Stimulated activated CD8-positive, alpha-beta memory T cell treated with anti-CD3 and anti-CD28 coated beads, Interleukin-12 subunit alpha, Interleukin-12 subunit beta, amount 100 ng/mL, for 24 hours (primary cell): ENCODE measurements at regions not wholly inside any gene's neighbourhood (a gene's known extent, or its start where the extent isn't known, plus 50 kb on each side); places are given as distances from the start of the nearest gene placed in this dataset.

Experiments used
- DNase-seq: peaks from one replicate; pipeline ENCODE4 v3.0.0-alpha.2; 2020; ENCODE audit errors: extremely low read depth

- no peak for DNase-seq
These were observed 887.1 kb upstream of the GHITM start for GRCh38 chr10:83252169-83252568.

- no peak for DNase-seq
These were observed 886.7 kb upstream of the GHITM start for GRCh38 chr10:83252596-83252995.

- DNase-seq, result no peak
These were observed 886.2 kb upstream of the GHITM start for GRCh38 chr10:83253011-83253671.

DNA sequence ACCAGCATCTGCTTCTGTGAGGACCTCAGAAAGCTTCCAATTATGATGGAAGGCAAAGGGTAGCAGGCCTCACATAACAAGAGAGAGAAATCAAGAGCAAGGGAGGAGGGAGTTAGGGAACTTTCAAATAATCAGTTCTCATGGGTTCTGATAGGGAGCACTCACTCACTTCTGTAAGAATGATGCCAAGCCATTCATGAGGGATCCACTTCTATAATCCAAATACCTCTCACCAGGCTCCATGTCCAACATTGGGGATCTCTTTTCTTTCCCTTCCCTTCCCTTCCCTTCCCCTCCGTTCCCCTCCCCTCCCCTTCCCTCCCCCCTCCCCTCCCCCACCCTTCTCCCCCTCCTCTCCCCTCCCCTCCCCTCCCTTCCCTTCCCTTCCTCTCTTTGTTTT, 884.6 kb upstream of the GHITM start:
- no peak for DNase-seq

DNA sequence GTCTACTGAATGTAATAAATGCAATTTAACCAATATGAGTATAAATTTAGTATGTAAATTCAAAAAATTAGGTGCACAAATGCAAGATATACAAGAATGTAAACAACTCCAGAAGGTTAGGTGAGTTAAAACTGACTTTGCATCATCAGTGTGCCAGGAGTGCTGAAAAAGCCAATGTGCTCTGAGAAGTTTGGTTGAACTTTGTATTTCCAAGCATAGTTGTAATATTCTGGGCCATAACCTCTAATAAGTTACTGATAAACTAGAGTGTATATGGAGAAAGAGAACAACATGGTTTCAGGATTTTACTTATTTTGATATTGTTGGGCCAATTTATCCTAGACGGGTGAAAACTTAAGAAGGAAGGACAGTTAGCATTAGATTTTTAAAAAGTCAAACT, 876.9 kb upstream of the GHITM start:
- no peak for DNase-seq

GRCh38 chr10:83272666-83273434, 866.5 kb upstream of the GHITM start:
- DNase-seq, result no peak

- no peak for DNase-seq
These were observed 865.2 kb upstream of the GHITM start for GRCh38 chr10:83274088-83274487.

GRCh38 chr10:83276971-83277370, 862.3 kb upstream of the GHITM start:
- no peak for DNase-seq

DNA sequence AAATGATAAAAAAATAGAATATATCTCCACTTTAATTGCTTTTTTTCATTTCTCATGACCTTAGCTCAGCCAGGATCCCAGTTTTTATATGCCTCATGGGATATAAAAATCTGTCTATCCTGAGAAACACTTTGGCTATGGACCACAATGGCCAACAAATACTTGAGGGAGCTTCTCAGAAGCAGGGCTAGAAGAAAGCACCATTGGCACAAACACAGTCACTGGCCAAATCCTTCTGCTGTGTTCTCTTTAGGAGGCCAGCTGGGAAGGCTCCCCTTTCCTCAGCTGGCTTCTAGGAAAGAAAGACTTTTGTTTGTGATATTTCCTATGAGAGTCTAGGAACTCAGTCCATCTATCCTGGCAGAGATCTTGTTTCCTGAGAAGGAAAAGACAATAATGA, 856.2 kb upstream of the GHITM start:
- DNase-seq, result no peak

- DNase-seq, result no peak
These were observed 851.9 kb upstream of the GHITM start for GRCh38 chr10:83287374-83287773.

DNA sequence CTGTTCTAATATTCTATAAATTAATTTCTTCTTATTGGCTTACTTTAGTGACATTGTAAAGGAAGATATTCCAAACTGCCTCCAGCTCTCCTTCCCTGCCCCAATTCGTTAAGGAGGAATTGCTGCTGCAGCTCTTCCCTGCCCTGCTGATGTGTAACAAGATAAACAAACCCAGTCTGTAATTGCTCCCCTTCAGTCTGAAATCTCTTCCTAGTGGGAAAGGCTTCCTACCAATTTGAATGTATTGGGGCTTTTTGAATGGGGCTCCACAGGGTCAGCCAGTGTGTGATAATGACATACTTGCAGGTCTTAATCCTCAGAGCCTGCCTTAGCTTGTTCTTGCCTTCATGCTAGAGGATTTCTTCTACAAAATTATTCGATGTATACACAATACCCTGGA, 849.9 kb upstream of the GHITM start:
- no peak for DNase-seq

DNA sequence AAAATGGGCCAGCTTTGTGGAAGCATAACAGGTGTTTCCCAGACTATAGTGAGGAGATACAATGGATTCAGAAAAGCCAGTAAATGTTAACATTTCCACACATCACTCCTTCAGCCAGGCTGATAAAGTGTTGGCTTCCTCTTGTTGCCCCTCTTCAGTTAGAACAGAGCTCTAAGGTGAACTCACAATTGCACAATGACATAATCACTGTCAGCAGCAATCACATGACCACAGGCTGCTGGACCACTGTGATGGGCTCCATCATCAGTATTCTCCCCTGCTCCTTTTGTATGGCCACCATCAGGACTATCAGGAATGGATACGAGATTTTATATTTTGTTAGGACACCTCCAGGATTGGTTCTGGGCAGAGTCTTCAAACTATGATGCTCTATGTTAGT, 849.4 kb upstream of the GHITM start:
- no peak for DNase-seq

DNA sequence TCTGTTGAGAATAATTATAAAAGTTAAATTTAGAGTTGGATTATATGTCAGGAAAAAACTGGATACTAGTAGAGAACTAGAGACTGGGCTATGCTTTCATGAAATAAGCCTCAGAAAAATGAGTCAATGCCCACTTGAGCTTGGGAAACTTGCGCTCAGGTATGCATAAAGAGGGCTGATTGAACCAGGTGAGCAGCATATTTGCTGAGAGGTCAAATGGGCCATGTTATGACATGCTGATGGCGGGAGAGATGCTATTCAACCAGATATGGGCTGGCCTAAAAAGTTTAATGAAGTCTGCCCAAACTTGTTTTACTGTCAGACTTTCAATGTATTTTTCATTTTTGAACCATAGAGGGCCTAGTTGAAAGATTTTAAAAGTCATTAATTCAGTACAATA, 837.6 kb upstream of the GHITM start:
- no peak for DNase-seq

DNA sequence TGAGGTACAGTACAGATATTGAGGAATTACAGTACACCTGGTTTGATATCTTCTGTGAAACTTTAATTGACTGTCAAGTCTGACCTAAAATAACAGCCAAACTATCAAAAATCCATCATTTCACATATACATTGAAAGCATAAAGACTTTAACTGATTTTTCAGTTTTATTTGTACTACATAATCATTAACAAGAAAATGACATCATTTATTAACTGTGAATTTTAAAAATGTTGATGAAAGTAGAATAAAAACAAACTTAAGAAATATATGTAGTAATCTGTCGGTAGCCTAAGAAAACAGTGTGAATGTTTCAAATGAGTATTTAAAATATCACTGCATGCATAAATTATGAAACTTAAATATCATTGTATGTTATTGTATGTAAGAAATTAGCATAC, 836.7 kb upstream of the GHITM start:
- DNase-seq, result no peak

- no peak for DNase-seq
These were observed 828.6 kb upstream of the GHITM start for GRCh38 chr10:83310688-83311087.

GRCh38 chr10:83312570-83312969, 826.7 kb upstream of the GHITM start:
- no peak for DNase-seq

DNA sequence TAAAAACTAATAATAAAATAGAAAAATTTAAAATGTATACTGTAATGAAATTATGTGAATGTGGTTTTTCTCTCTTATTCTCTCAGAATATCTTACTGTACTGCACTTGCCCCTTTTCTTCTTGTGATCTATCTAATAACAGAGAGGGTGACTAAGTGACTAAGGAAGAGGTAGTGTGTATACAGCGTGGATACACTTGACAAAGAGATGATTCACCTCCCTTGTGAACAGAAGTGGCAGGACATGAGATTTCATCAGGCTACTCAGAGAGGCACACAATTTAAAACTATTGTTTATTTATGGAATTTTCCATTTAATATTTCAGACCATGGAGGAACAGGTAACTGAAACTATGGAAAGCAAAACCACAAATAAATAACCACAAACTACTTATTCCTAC, 806.6 kb upstream of the GHITM start:
- DNase-seq, result no peak

GRCh38 chr10:83333566-83333965, 805.7 kb upstream of the GHITM start:
- no peak for DNase-seq

- DNase-seq, result no peak
These were observed 795.6 kb upstream of the GHITM start for GRCh38 chr10:83343676-83344075.

GRCh38 chr10:83346266-83346910, 792.9 kb upstream of the GHITM start:
- no peak for DNase-seq

- no peak for DNase-seq
These were observed 786.7 kb upstream of the GHITM start for GRCh38 chr10:83352588-83352987.

DNA sequence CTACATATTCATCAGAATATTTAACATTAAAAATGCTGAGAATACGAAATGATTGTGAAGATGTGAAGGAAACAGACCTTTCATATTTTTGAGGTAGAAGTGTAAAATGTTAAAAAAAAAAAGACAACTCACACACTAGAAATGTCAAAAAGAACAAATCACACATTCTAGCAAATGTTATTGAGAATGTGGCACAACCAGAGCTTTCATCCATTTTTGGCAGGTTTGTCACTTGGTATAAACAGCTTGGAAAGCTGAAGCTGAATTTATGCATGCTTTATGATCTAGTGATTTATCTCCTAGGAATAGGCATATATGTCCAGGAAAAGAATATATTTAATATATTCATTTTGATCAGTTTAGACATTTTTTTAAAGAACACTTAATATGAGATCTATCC, 784.9 kb upstream of the GHITM start:
- DNase-seq, result no peak

- no peak for DNase-seq
These were observed 782.3 kb upstream of the GHITM start for GRCh38 chr10:83357004-83357403.
